ENCODE measurements at regions not wholly inside any gene's neighbourhood (a gene's known extent, or its start where the extent isn't known, plus 50 kb on each side); places are given as distances from the start of the nearest gene placed in this dataset.

DNA sequence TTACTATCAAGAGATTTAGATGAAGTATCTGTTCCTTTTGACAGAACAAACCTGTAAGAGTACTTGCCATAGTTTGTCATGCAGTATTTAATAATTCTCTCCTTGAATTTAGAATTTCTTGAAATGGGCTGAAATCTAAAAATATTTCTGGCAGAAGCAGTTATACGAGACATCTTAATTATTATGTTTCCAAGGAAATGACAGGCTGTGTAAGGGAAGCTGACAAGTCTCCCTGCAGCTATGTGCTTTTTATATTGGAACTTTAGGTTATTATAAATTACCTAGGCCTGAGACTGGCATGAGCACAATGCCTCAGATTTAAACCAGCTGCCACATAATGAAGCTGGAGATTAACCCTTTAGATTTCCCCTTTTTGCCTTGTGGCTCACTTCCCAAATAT, 365.0 kb upstream of the EPHA6 start:
- H3K9ac ChIP-seq (ENCODE audit: low read depth in 1 of 2, low read length in 2 of 2): no peak overlapping the region
- WGBS: 65% methylated on average over 1 of the region's 1 CpG

DNA sequence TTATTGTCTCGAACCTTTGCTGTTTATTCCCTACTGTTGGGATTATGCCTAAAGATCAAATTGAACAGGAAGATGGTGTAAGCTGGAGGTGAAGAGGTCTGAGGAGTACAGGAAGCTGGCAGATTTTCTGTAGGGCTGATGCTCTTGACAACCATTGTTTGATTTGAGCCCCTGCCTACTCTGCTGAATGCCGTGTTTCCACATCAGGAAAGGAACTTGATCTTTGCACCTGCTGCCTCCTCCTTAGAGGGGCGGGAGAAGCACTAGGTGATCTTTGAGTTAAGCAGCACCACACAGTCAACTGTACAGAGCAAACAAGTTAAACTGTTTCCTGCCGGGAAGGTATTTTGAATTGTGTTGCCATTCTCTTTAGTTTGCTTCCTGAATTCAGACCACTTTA, 364.6 kb upstream of the EPHA6 start:
- Histone ChIP-seq H3K9ac (ENCODE audit: low read depth in 1 of 2, low read length in 2 of 2) (no peak overlapping the region), H3K27ac (ENCODE audit: low read depth in 1 of 2, low read length in 2 of 2) (no peak overlapping the region), H3K4me1 (ENCODE audit: control insufficient read depth in 4 of 4, insufficient read depth in 4 of 4, low read length in 3 of 4) (no peaks in the 10 kb centered on the region), H3K4me3 (ENCODE audit: low read depth in 1 of 3, low read length in 3 of 3) (no peak overlapping the region), H3K36me3 (ENCODE audit: control insufficient read depth in 4 of 4, insufficient read depth in 3 of 4, low read depth in 1 of 4, low read length in 3 of 4) (no peaks in the 10 kb centered on the region), H3K27me3 (ENCODE audit: control insufficient read depth in 4 of 4, insufficient read depth in 4 of 4, low read length in 3 of 4) (no peaks in the 10 kb centered on the region), H3K9me3 (ENCODE audit: control insufficient read depth in 4 of 4, low read length in 3 of 4) (no peaks in the 10 kb centered on the region)
- TF ChIP-seq SP1 (IDR thresholded peaks at IDR 0.05): no peak
- TF ChIP-seq, protein P1, sequence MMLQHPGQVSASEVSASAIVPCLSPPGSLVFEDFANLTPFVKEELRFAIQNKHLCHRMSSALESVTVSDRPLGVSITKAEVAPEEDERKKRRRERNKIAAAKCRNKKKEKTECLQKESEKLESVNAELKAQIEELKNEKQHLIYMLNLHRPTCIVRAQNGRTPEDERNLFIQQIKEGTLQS (IDR thresholded peaks at IDR 0.05): no peak
- WGBS: 27% methylated on average over 4 of the region's 4 CpGs
- no peak for DNase-seq (ENCODE audit: low spot score)

More for the DNA sequence above, 365.0 kb upstream of the EPHA6 start:
- Histone ChIP-seq H3K4me1 (ENCODE audit: control insufficient read depth in 4 of 4, insufficient read depth in 4 of 4, low read length in 3 of 4) (no peaks in the 10 kb centered on the region), H3K4me3 (ENCODE audit: low read depth in 1 of 3, low read length in 3 of 3) (no peak overlapping the region), H3K27ac (ENCODE audit: low read depth in 1 of 2, low read length in 2 of 2) (no peak overlapping the region), H3K9me3 (ENCODE audit: control insufficient read depth in 4 of 4, low read length in 3 of 4) (no peaks in the 10 kb centered on the region), H3K36me3 (ENCODE audit: control insufficient read depth in 4 of 4, insufficient read depth in 3 of 4, low read depth in 1 of 4, low read length in 3 of 4) (no peaks in the 10 kb centered on the region), H3K27me3 (ENCODE audit: control insufficient read depth in 4 of 4, insufficient read depth in 4 of 4, low read length in 3 of 4) (no peaks in the 10 kb centered on the region)
- no peak for TF ChIP-seq TAF1 (conservative IDR thresholded peaks at IDR 0.05)
- no peak for TF ChIP-seq GABPA (IDR thresholded peaks at IDR 0.05 in 1 of 2, conservative IDR thresholded peaks at IDR 0.05 in 1 of 2)
- TF ChIP-seq, protein P1 (IDR thresholded peaks at IDR 0.05): no peak
- TF ChIP-seq HNF4A (conservative IDR thresholded peaks at IDR 0.05): no peak
- no peak for TF ChIP-seq FOXA1 (IDR thresholded peaks at IDR 0.05)
- TF ChIP-seq, protein P2, sequence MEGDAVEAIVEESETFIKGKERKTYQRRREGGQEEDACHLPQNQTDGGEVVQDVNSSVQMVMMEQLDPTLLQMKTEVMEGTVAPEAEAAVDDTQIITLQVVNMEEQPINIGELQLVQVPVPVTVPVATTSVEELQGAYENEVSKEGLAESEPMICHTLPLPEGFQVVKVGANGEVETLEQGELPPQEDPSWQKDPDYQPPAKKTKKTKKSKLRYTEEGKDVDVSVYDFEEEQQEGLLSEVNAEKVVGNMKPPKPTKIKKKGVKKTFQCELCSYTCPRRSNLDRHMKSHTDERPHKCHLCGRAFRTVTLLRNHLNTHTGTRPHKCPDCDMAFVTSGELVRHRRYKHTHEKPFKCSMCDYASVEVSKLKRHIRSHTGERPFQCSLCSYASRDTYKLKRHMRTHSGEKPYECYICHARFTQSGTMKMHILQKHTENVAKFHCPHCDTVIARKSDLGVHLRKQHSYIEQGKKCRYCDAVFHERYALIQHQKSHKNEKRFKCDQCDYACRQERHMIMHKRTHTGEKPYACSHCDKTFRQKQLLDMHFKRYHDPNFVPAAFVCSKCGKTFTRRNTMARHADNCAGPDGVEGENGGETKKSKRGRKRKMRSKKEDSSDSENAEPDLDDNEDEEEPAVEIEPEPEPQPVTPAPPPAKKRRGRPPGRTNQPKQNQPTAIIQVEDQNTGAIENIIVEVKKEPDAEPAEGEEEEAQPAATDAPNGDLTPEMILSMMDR (IDR thresholded peaks at IDR 0.05; ENCODE audit: low read depth, low read length, missing input control): no peak
- TF ChIP-seq NR2F2 (IDR thresholded peaks at IDR 0.05): no peak
- no peak for TF ChIP-seq EGR1 (IDR thresholded peaks at IDR 0.05; ENCODE audit: low read depth in 2 of 2)
- TF ChIP-seq JUND (IDR thresholded peaks at IDR 0.05): no peak
- no peak for DNase-seq (ENCODE audit: low spot score)

GRCh38 chr3:96450699-96451098, 363.7 kb upstream of the EPHA6 start:
- Histone ChIP-seq H3K9me3 (ENCODE audit: control insufficient read depth in 4 of 4, low read length in 3 of 4) (no peaks in the 10 kb centered on the region), H3K36me3 (ENCODE audit: control insufficient read depth in 4 of 4, insufficient read depth in 3 of 4, low read depth in 1 of 4, low read length in 3 of 4) (no peaks in the 10 kb centered on the region), H3K4me1 (ENCODE audit: control insufficient read depth in 4 of 4, insufficient read depth in 4 of 4, low read length in 3 of 4) (no peaks in the 10 kb centered on the region), H3K27me3 (ENCODE audit: control insufficient read depth in 4 of 4, insufficient read depth in 4 of 4, low read length in 3 of 4) (no peaks in the 10 kb centered on the region), H3K27ac (ENCODE audit: low read depth in 1 of 2, low read length in 2 of 2) (no peak overlapping the region), H3K9ac (ENCODE audit: low read depth in 1 of 2, low read length in 2 of 2) (no peak overlapping the region), H3K4me3 (ENCODE audit: low read depth in 1 of 3, low read length in 3 of 3) (no peak overlapping the region)
- TF ChIP-seq, protein P1 (IDR thresholded peaks at IDR 0.05): no peak
- no peak for TF ChIP-seq RAD21 (IDR thresholded peaks at IDR 0.05)
- no peak for TF ChIP-seq NR2F2 (IDR thresholded peaks at IDR 0.05)
- TF ChIP-seq FOXA1 (IDR thresholded peaks at IDR 0.05): no peak
- no peak for TF ChIP-seq HNF4G (IDR thresholded peaks at IDR 0.05)
- TF ChIP-seq, protein P2 (IDR thresholded peaks at IDR 0.05; ENCODE audit: low read depth, low read length, missing input control): no peak
- TF ChIP-seq FOXA2 (IDR thresholded peaks at IDR 0.05): no peak
- TF ChIP-seq, protein P3, sequence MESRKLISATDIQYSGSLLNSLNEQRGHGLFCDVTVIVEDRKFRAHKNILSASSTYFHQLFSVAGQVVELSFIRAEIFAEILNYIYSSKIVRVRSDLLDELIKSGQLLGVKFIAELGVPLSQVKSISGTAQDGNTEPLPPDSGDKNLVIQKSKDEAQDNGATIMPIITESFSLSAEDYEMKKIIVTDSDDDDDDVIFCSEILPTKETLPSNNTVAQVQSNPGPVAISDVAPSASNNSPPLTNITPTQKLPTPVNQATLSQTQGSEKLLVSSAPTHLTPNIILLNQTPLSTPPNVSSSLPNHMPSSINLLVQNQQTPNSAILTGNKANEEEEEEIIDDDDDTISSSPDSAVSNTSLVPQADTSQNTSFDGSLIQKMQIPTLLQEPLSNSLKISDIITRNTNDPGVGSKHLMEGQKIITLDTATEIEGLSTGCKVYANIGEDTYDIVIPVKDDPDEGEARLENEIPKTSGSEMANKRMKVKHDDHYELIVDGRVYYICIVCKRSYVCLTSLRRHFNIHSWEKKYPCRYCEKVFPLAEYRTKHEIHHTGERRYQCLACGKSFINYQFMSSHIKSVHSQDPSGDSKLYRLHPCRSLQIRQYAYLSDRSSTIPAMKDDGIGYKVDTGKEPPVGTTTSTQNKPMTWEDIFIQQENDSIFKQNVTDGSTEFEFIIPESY (IDR thresholded peaks at IDR 0.05): no peak
- no peak for TF ChIP-seq TAF1 (conservative IDR thresholded peaks at IDR 0.05)
- TF ChIP-seq JUND (IDR thresholded peaks at IDR 0.05): no peak
- TF ChIP-seq GABPA (IDR thresholded peaks at IDR 0.05 in 1 of 2, conservative IDR thresholded peaks at IDR 0.05 in 1 of 2): no peak
- no peak for TF ChIP-seq HNF4A (conservative IDR thresholded peaks at IDR 0.05)
- TF ChIP-seq, protein P4, sequence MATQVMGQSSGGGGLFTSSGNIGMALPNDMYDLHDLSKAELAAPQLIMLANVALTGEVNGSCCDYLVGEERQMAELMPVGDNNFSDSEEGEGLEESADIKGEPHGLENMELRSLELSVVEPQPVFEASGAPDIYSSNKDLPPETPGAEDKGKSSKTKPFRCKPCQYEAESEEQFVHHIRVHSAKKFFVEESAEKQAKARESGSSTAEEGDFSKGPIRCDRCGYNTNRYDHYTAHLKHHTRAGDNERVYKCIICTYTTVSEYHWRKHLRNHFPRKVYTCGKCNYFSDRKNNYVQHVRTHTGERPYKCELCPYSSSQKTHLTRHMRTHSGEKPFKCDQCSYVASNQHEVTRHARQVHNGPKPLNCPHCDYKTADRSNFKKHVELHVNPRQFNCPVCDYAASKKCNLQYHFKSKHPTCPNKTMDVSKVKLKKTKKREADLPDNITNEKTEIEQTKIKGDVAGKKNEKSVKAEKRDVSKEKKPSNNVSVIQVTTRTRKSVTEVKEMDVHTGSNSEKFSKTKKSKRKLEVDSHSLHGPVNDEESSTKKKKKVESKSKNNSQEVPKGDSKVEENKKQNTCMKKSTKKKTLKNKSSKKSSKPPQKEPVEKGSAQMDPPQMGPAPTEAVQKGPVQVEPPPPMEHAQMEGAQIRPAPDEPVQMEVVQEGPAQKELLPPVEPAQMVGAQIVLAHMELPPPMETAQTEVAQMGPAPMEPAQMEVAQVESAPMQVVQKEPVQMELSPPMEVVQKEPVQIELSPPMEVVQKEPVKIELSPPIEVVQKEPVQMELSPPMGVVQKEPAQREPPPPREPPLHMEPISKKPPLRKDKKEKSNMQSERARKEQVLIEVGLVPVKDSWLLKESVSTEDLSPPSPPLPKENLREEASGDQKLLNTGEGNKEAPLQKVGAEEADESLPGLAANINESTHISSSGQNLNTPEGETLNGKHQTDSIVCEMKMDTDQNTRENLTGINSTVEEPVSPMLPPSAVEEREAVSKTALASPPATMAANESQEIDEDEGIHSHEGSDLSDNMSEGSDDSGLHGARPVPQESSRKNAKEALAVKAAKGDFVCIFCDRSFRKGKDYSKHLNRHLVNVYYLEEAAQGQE (IDR thresholded peaks at IDR 0.05): no peak
- 74% methylated on average over 2 of the region's 2 CpGs for WGBS
- DNase-seq (ENCODE audit: low spot score): no peak
